Stimulated activated CD4-positive, alpha-beta T cell treated with anti-CD3 and anti-CD28 coated beads, Interleukin-1b, Interleukin-23, amount 100 ng/mL, for 4 hours (primary cell): ENCODE measurements at regions not wholly inside any gene's neighbourhood (a gene's known extent, or its start where the extent isn't known, plus 50 kb on each side); places are given as distances from the start of the nearest gene placed in this dataset.

ENCODE experiments used
- DNase-seq, 2 donors: peaks; one replicate each; pipeline ENCODE4 v3.0.0-alpha.2; 2020; ENCODE audit warnings: low read depth in 2 of 2

GRCh38 chr2:18787726-18788125, 198.4 kb upstream of the NT5C1B start:
- no peak for DNase-seq

- DNase-seq, result no peak
Measured at GRCh38 chr2:18784245-18784644, 194.9 kb upstream of the NT5C1B start.

GRCh38 chr2:18781541-18782280, 192.3 kb upstream of the NT5C1B start:
- DNase-seq, result no peak

- DNase-seq, result no peak
Measured at GRCh38 chr2:18777250-18777812, 188.0 kb upstream of the NT5C1B start.

- no peak for DNase-seq
Measured at GRCh38 chr2:18771212-18771611, 181.8 kb upstream of the NT5C1B start.

GRCh38 chr2:18763338-18763737, 174.0 kb upstream of the NT5C1B start:
- DNase-seq, result no peak

- DNase-seq, result no peak
Measured at GRCh38 chr2:18762667-18763066, 173.3 kb upstream of the NT5C1B start.

- no peak for DNase-seq
Measured at GRCh38 chr2:18754286-18754685, 164.9 kb upstream of the NT5C1B start.

- DNase-seq, result no peak
Measured at GRCh38 chr2:18753722-18754121, 164.4 kb upstream of the NT5C1B start.

GRCh38 chr2:18752667-18753422, 163.5 kb upstream of the NT5C1B start:
- no peak for DNase-seq

- DNase-seq, result no peak
Measured at GRCh38 chr2:18752022-18752493, 162.7 kb upstream of the NT5C1B start.

- DNase-seq, result no peak
Measured at GRCh38 chr2:18750672-18751554, 161.5 kb upstream of the NT5C1B start.

- DNase-seq, result peak; percentile 0 to 8
Measured at GRCh38 chr2:18749912-18750526, 160.7 kb upstream of the NT5C1B start.

- no peak for DNase-seq
Measured at GRCh38 chr2:18745431-18746272, 156.3 kb upstream of the NT5C1B start.

GRCh38 chr2:18741895-18742732, 152.7 kb upstream of the NT5C1B start:
- DNase-seq, result no peak

GRCh38 chr2:18741191-18741590, 151.8 kb upstream of the NT5C1B start:
- DNase-seq, result no peak

- DNase-seq, result no peak
Measured at GRCh38 chr2:18740474-18740881, 151.1 kb upstream of the NT5C1B start.

- DNase-seq, result no peak
Measured at GRCh38 chr2:18731666-18732065, 142.3 kb upstream of the NT5C1B start.

GRCh38 chr2:18724371-18725145, 135.2 kb upstream of the NT5C1B start:
- no peak for DNase-seq
